ENCODE measurements at regions not wholly inside any gene's neighbourhood (a gene's known extent, or its start where the extent isn't known, plus 50 kb on each side); places are given as distances from the start of the nearest gene placed in this dataset.

DNA sequence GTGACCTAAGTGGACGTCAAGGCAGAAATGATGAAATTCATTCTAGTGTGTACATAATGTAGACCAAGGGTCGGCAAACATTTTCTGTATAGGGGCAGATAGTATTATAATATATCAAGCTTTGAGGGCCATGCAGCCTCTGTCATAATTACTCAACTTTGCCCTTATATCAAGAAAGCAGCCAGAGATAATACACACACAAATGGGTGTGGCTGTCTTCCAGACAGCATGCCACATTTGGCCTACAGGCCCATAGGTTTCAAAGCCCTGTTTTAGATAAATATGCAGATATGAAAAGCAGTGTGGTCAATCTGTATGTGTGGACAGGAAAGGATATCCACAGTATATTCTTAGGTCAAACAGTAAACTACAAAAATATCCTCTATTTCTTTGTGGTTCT, 320.1 kb upstream of the FMN2 start (continued):
- TF ChIP-seq, protein P1, sequence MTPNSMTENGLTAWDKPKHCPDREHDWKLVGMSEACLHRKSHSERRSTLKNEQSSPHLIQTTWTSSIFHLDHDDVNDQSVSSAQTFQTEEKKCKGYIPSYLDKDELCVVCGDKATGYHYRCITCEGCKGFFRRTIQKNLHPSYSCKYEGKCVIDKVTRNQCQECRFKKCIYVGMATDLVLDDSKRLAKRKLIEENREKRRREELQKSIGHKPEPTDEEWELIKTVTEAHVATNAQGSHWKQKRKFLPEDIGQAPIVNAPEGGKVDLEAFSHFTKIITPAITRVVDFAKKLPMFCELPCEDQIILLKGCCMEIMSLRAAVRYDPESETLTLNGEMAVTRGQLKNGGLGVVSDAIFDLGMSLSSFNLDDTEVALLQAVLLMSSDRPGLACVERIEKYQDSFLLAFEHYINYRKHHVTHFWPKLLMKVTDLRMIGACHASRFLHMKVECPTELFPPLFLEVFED (CRISPR knock-in tag; conservative IDR thresholded peaks at IDR 0.05), result no peak
- TF ChIP-seq, protein P2, sequence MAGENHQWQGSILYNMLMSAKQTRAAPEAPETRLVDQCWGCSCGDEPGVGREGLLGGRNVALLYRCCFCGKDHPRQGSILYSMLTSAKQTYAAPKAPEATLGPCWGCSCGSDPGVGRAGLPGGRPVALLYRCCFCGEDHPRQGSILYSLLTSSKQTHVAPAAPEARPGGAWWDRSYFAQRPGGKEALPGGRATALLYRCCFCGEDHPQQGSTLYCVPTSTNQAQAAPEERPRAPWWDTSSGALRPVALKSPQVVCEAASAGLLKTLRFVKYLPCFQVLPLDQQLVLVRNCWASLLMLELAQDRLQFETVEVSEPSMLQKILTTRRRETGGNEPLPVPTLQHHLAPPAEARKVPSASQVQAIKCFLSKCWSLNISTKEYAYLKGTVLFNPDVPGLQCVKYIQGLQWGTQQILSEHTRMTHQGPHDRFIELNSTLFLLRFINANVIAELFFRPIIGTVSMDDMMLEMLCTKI (IDR thresholded peaks at IDR 0.05; ENCODE audit: partially characterized antibody), result no peak
- TF ChIP-seq HDAC2 (IDR thresholded peaks at IDR 0.05) (no peak), TAL1 (IDR thresholded peaks at IDR 0.05) (no peak), GABPB1 (CRISPR knock-in tag; IDR thresholded peaks at IDR 0.05) (no peak), SIRT6 (IDR thresholded peaks at IDR 0.05; ENCODE audit: low read depth, low read length) (no peak), CREB1 (IDR thresholded peaks at IDR 0.05) (no peak), CREB1 (CRISPR knock-in tag; IDR thresholded peaks at IDR 0.05) (no peak), PHTF2 (CRISPR knock-in tag; IDR thresholded peaks at IDR 0.05) (no peak), NFXL1 (CRISPR knock-in tag; IDR thresholded peaks at IDR 0.05) (no peak)
- TF ChIP-seq, protein P3, sequence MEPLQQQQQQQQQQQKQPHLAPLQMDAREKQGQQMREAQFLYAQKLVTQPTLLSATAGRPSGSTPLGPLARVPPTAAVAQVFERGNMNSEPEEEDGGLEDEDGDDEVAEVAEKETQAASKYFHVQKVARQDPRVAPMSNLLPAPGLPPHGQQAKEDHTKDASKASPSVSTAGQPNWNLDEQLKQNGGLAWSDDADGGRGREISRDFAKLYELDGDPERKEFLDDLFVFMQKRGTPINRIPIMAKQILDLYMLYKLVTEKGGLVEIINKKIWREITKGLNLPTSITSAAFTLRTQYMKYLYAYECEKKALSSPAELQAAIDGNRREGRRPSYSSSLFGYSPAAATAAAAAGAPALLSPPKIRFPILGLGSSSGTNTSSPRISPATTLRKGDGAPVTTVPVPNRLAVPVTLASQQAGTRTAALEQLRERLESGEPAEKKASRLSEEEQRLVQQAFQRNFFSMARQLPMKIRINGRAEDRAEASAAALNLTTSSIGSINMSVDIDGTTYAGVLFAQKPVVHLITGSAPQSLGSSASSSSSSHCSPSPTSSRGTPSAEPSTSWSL (CRISPR knock-in tag; IDR thresholded peaks at IDR 0.05; ENCODE audit: borderline replicate concordance), result no peak
- TF ChIP-seq, protein P4, sequence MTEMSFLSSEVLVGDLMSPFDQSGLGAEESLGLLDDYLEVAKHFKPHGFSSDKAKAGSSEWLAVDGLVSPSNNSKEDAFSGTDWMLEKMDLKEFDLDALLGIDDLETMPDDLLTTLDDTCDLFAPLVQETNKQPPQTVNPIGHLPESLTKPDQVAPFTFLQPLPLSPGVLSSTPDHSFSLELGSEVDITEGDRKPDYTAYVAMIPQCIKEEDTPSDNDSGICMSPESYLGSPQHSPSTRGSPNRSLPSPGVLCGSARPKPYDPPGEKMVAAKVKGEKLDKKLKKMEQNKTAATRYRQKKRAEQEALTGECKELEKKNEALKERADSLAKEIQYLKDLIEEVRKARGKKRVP (CRISPR knock-in tag; IDR thresholded peaks at IDR 0.05), result no peak

Measured in K562 (cell line).